HepG2 (cell line): ENCODE measurements at regions not wholly inside any gene's neighbourhood (a gene's known extent, or its start where the extent isn't known, plus 50 kb on each side); places are given as distances from the start of the nearest gene placed in this dataset.

Experiments used
- ATAC-seq: fragments of 200-7000 bp; cut with Tn5 transposase; 3 replicates; pipeline ENCODE4 v1.9.1; 2020; ENCODE audit warnings: mild to moderate bottlenecking, moderate library complexity
- BruUV-seq: library from RNA; stranded (reverse); fragments of 400-500 nt; replicated peaks from 2 replicates; lab custom pipeline; 2021; lab: Mats Ljungman, UMichigan
- CTCF ChIA-PET: fragments of 300-600 bp; formaldehyde crosslinking; extraction: SDS; loops from one replicate; lab custom pipeline; 2021; ENCODE audit warnings: low total read pairs, inconsistent platforms, low intra/inter-chr PET ratio; lab: Yijun Ruan, JAX
- POLR2A ChIA-PET: fragments of 350-600 bp; sonication (Branson Sonifier 250); formaldehyde crosslinking; loops from one replicate; lab custom pipeline; 2020; ENCODE audit warnings: antibody characterized with exemption, inconsistent platforms; lab: Yijun Ruan, JAX
- DNase-seq: peaks from one replicate; pipeline ENCODE4 v3.0.0-alpha.2; 2015; ENCODE audit warnings: low spot score
- FAIRE-seq: peaks from 3 replicates; lab custom pipeline; 2011; peaks lifted over from hg19 to GRCh38; lab: Jason Lieb, UNC
- H2AFZ ChIP-seq: one replicate; pipeline ENCODE4 v1.6.1; 2011; ENCODE audit warnings: low read length, inconsistent platforms
- H3K27ac ChIP-seq: fragments of 300-600 bp; 3 replicates; pipeline ENCODE4 v1.8.0; 2011; ENCODE audit warnings: mixed run types, mild to moderate bottlenecking, mixed read lengths, low read length, inconsistent platforms; ENCODE audit not compliant: insufficient read depth; ENCODE audit errors: extremely low read length
- H3K27me3 ChIP-seq, 2 experiments: fragments of 200-600 bp in 1 of 2; 2 replicates in 1 of 2; 3 replicates in 1 of 2; pipeline versions ENCODE4 v1.6.0 to v1.8.0; 2011; ENCODE audit warnings: low read length in 2 of 2, mild to moderate bottlenecking in 2 of 2, moderate library complexity in 2 of 2, inconsistent platforms in 1 of 2; ENCODE audit not compliant: insufficient read depth in 2 of 2, control insufficient read depth in 1 of 2
- H3K36me3 ChIP-seq, 2 experiments: fragments of 200-600 bp in 1 of 2; replicated peaks in 1 of 2; 2 replicates in 1 of 2; 3 replicates in 1 of 2; pipeline versions ENCODE4 v1.5.1 to v1.8.0; 2011; ENCODE audit warnings: low read length in 2 of 2, inconsistent platforms in 1 of 2; ENCODE audit not compliant: insufficient read depth in 2 of 2, control insufficient read depth in 1 of 2
- H3K4me1 ChIP-seq: 2 replicates; pipeline ENCODE4 v1.5.1; 2012; ENCODE audit warnings: low read length, inconsistent platforms; ENCODE audit not compliant: insufficient read depth
- H3K4me2 ChIP-seq: 2 replicates; pipeline ENCODE4 v1.6.0; 2011; ENCODE audit warnings: low read depth, low read length, inconsistent platforms
- H3K4me3 ChIP-seq, 3 experiments: fragments of 200-600 bp in 1 of 3; sonication (generic), shearing (Covaris generic) in 1 of 3; replicated peaks in 1 of 3; 2 replicates each; pipeline ENCODE4 v1.5.1; 2011 to 2016; ENCODE audit warnings: low read length in 3 of 3, inconsistent platforms in 2 of 3, low read depth in 2 of 3, mild to moderate bottlenecking in 2 of 3, control low read depth in 1 of 3, mixed read lengths in 1 of 3; ENCODE audit not compliant: insufficient read depth in 1 of 3
- H3K79me2 ChIP-seq: one replicate; pipeline ENCODE4 v1.6.1; 2011; ENCODE audit warnings: low read length, inconsistent platforms; ENCODE audit not compliant: insufficient read depth
- H3K9ac ChIP-seq: 2 replicates; pipeline ENCODE4 v1.6.0; 2011; ENCODE audit warnings: mild to moderate bottlenecking, low read depth, low read length, inconsistent platforms; ENCODE audit not compliant: insufficient read depth
- H3K9me3 ChIP-seq: 2 replicates; pipeline ENCODE4 v1.5.1; 2012; ENCODE audit warnings: mild to moderate bottlenecking, low read length
- H4K20me1 ChIP-seq: 2 replicates; pipeline ENCODE4 v1.6.0; 2011; ENCODE audit warnings: inconsistent platforms, mild to moderate bottlenecking, low read length, moderate library complexity; ENCODE audit not compliant: insufficient read depth
- EED ChIP-seq: sonication (generic); formaldehyde crosslinking; IDR thresholded peaks from 2 replicates; pipeline ENCODE4 v1.5.0; 2020; ENCODE audit warnings: mild to moderate bottlenecking, missing genetic modification reagents
- GABPA ChIP-seq, 2 experiments: IDR thresholded peaks; 2 replicates each; pipeline ENCODE4 v1.6.1; 2011 to 2016; ENCODE audit warnings: low read depth in 2 of 2, low read length in 1 of 2, missing biosample characterization in 1 of 2, missing genetic modification characterization in 1 of 2
- GLMP ChIP-seq: sonication (generic); formaldehyde crosslinking; IDR thresholded peaks from 2 replicates; pipeline ENCODE4 v1.9.0; 2021; ENCODE audit warnings: missing genetic modification reagents, mild to moderate bottlenecking, borderline replicate concordance
- GTF3A ChIP-seq: sonication (generic); formaldehyde crosslinking; conservative IDR thresholded peaks from 2 replicates; pipeline ENCODE4 v1.4.0; 2020; ENCODE audit warnings: mild to moderate bottlenecking, missing genetic modification reagents
- KDM6A ChIP-seq: IDR thresholded peaks from 2 replicates; pipeline ENCODE4 v1.6.1; 2016; ENCODE audit warnings: low read depth
- PBX3 ChIP-seq: sonication (generic); formaldehyde crosslinking; IDR thresholded peaks from 2 replicates; pipeline ENCODE4 v1.8.1; 2023; ENCODE audit warnings: missing genetic modification reagents, inconsistent platforms, borderline replicate concordance
- SALL2 ChIP-seq: sonication (generic); formaldehyde crosslinking; IDR thresholded peaks from 2 replicates; pipeline ENCODE4 v1.8.1; 2023; ENCODE audit warnings: mild to moderate bottlenecking, missing genetic modification reagents, inconsistent platforms
- USF2 ChIP-seq, 2 experiments: sonication (generic) in 1 of 2; formaldehyde crosslinking in 1 of 2; IDR thresholded peaks; 2 replicates each; pipeline versions ENCODE4 v1.5.1 to v1.6.1; 2011 to 2020; ENCODE audit warnings: borderline replicate concordance in 1 of 2, low read depth in 1 of 2, low read length in 1 of 2, mild to moderate bottlenecking in 1 of 2, missing genetic modification reagents in 1 of 2, moderate library complexity in 1 of 2
- ZBTB26 ChIP-seq: IDR thresholded peaks from 2 replicates; pipeline ENCODE4 v1.6.1; 2016; ENCODE audit warnings: missing compliant biosample characterization, missing genetic modification reagents, borderline replicate concordance
- ZBTB38 ChIP-seq: sonication (generic); formaldehyde crosslinking; IDR thresholded peaks from 2 replicates; pipeline ENCODE4 v1.5.1; 2020; ENCODE audit warnings: mild to moderate bottlenecking, missing genetic modification reagents
- ZEB1 ChIP-seq: IDR thresholded peaks from 2 replicates; pipeline ENCODE4 v1.6.1; 2012; ENCODE audit warnings: mild to moderate bottlenecking, low read depth, inconsistent platforms; ENCODE audit not compliant: insufficient replicate concordance
- ZNF263 ChIP-seq: sonication (generic); formaldehyde crosslinking; IDR thresholded peaks from 2 replicates; pipeline ENCODE4 v1.4.0; 2020; ENCODE audit warnings: missing genetic modification reagents
- ZNF264 ChIP-seq: sonication (generic); formaldehyde crosslinking; IDR thresholded peaks from 2 replicates; pipeline ENCODE4 v1.4.0; 2020; ENCODE audit warnings: missing genetic modification reagents
- ZNF274 ChIP-seq: sonication (generic); formaldehyde crosslinking; IDR thresholded peaks from 2 replicates; pipeline ENCODE4 v1.5.1; 2020; ENCODE audit warnings: mild to moderate bottlenecking, missing genetic modification reagents
- ZNF451 ChIP-seq: sonication (generic); formaldehyde crosslinking; IDR thresholded peaks from 2 replicates; pipeline ENCODE4 v1.5.0; 2020; ENCODE audit warnings: mild to moderate bottlenecking, missing genetic modification reagents
- ZNF468 ChIP-seq: sonication (generic); formaldehyde crosslinking; IDR thresholded peaks from 2 replicates; pipeline ENCODE4 v1.8.0; 2022; ENCODE audit warnings: mild to moderate bottlenecking, moderate library complexity, missing genetic modification reagents
- ZNF674 ChIP-seq: sonication (generic); formaldehyde crosslinking; IDR thresholded peaks from 2 replicates; pipeline ENCODE4 v1.5.0; 2020; ENCODE audit warnings: low read depth, mild to moderate bottlenecking, missing genetic modification reagents
- ZNF776 ChIP-seq: sonication (generic); formaldehyde crosslinking; IDR thresholded peaks from 2 replicates; pipeline ENCODE4 v1.4.0; 2020; ENCODE audit warnings: mild to moderate bottlenecking, missing genetic modification reagents
- WGBS: methylation state at CpG from one replicate; pipeline ENCODE4 v1.1.6; 2017; ENCODE audit warnings: low lambda C conversion rate; 5-methylcytosine and 5-hydroxymethylcytosine counted together
- in situ Hi-C: cut with HindIII; loops from 2 replicates; pipeline ENCODE4 v1.10.0; 2017; ENCODE audit warnings: low pct_unique_long_range_greater_than_20kb; ENCODE audit not compliant: extremely low pct_ligation_motif_present
- intact Hi-C: fragments of 100-400 bp; cut with micrococcal nuclease; formaldehyde crosslinking; loops from one replicate; pipeline ENCODE4 v1.10.0; 2022; ENCODE audit not compliant: unreplicated experiment

GRCh38 chr1:5763696-5764370 is 228.4 kb downstream of the NPHP4 start:
- ChIA-PET CTCF (no interaction called here), POLR2A (no interaction called here)
- H3K36me3 ChIP-seq, result no peaks in the 10 kb centered on the region
- DNase-seq (no peak), FAIRE-seq (no peak), ATAC-seq (no peak)
- no peak overlapping the region for H2AFZ ChIP-seq
- in situ Hi-C loops (no loop called here), intact Hi-C loops (no loop called here)
- no peak overlapping the region for H3K4me2 ChIP-seq
- no peak overlapping the region for H3K27ac ChIP-seq
- peaks cover 9% of the 10 kb centered on the region for H3K9me3 ChIP-seq
- WGBS, result 5% methylated on average over 7 of the region's 8 CpGs
- peaks cover 1 to 26% of the 10 kb centered on the region in 2 experiments for H3K27me3 ChIP-seq
- H3K4me1 ChIP-seq, result no peaks in the 10 kb centered on the region
- no peak overlapping the region for H3K9ac ChIP-seq
- no peak overlapping the region for H3K4me3 ChIP-seq
- TF ChIP-seq GTF3A (no peak), USF2 (IDR thresholded peaks at IDR 0.05; ENCODE audit: low read depth, low read length) (no peak), USF2 (CRISPR knock-in tag; IDR thresholded peaks at IDR 0.05; ENCODE audit: borderline replicate concordance) (no peak), PBX3 (CRISPR knock-in tag) (no peak), ZNF274 (no peak), ZNF776 (no peak), ZBTB38 (no peak), SALL2 (no peak), EED (CRISPR knock-in tag) (no peak), GABPA (IDR thresholded peaks at IDR 0.05; ENCODE audit: low read depth, low read length) (no peak), GABPA (CRISPR knock-in tag; IDR thresholded peaks at IDR 0.05; ENCODE audit: low read depth) (no peak), ZBTB26 (CRISPR knock-in tag) (no peak), KDM6A (CRISPR knock-in tag) (no peak), ZNF264 (no peak), ZNF263 (CRISPR knock-in tag) (no peak), ZEB1 (no peak), ZNF674 (CRISPR knock-in tag) (no peak), ZNF451 (CRISPR knock-in tag) (no peak), GLMP (CRISPR knock-in tag) (no peak), ZNF468 (CRISPR knock-in tag) (no peak)
- BruUV-seq, result no TSS peak
- H4K20me1 ChIP-seq, result 0 out of 2 replicates have a peak, but pooled peaks cover 2% of the 10 kb centered on the region
- no peaks in the 10 kb centered on the region for H3K79me2 ChIP-seq
